ENCODE measurements at regions not wholly inside any gene's neighbourhood (a gene's known extent, or its start where the extent isn't known, plus 50 kb on each side); places are given as distances from the start of the nearest gene placed in this dataset.

GRCh38 chr3:71885006-71885405, 100.1 kb upstream of the PROK2 start:
- DNase-seq = no peak

DNA sequence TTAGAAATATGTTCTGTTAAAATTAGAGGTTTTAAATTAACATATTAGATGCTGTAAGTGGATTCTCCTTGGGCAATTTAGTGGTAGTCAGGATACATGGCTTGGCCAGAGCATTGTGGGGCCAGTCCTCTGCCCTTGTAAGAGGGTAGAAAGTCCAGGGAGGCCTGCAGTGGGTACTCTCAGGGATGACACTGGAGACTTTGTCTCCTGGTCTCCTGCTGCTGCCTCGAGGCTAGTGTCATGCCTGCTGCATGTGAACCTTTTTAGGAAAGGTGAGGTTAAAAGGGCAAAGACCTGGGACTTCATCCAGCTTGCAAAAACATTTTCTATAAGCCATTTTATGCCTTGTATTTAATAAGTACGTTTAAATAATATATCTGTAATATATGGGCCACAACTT, 96.8 kb upstream of the PROK2 start:
- DNase-seq = no peak

DNA sequence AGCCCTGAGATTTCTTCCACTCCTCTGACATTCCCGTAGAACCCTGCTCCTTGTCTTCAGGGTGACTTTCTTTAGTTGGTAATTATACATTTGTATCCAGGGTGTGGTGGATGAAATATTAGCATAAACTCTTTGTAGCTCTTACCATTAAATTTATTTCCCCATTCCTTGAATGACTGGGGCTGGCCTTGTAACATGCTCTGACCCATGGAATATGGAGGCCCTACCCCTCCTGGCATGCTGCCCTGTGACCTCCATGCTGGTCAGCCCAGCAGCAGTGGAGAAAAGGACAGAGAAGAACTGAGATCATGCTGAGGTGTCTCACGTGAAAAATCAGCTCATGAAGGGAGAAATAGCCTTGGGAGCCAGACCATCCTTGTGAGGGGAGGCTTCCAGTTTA, 96.1 kb upstream of the PROK2 start:
- DNase-seq = no peak

DNA sequence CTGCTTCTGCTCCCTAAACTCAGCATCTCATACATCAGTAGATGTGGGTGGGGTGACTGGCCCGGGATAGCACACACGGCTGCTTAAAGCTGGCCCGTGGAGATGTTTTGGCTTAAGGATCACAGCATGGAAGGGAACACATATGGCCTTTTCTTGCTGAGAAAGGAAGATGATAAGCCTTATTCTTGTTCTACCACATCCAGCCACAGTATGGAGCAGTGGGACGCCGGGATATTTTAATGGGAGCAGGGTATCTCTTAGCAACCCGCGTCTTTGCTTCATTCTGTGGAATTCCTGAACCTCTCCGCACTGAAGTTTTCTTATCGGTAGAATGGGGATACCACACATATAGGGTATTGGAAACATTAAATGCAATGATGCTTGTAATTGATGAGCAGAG, 94.1 kb upstream of the PROK2 start:
- DNase-seq = no peak

GRCh38 chr3:71876135-71877105, 91.5 kb upstream of the PROK2 start:
- no peak for DNase-seq

- no peak for DNase-seq
These were observed 90.6 kb upstream of the PROK2 start for GRCh38 chr3:71875461-71875947.

DNA sequence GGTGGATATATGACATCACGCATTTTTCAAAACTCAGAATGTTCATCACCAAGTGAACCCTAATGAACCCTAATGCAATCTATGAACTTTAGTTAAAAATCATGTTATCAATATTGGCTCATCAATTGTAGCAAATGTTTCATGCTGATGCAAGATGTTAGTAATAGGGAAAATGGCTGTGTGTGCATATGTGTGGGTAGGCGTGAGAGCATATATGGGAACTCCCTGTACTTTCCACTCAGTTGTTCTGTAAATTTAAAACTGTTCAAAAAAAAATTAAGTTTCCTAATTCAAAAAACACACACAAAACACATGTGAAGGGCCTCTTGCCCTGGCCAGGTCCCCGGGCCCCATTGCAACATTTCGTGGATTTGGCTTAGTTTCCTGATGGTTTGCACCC, 89.7 kb upstream of the PROK2 start:
- no peak for DNase-seq

- no peak for DNase-seq
These were observed 88.2 kb upstream of the PROK2 start for GRCh38 chr3:71873093-71873611.

DNA sequence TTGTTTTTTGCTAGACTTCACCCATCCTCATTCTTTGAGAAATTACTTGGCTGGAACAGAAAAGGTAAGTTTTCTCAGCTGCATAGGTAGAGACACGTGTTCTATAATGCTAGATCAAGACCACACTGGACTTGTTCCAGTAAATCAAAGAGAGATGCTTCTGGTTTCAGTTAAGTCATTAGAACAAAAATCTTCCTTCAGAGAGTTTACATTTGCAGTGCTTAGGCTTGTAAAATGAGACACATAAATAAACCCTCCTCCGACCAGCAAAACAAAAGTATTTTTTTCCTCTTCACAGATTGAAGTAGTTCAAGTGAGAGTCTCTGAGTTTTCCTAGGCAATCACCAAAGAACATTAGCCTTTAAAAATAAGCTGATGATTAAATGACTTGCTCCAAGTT, 87.3 kb upstream of the PROK2 start:
- DNase-seq = no peak

- DNase-seq = no peak
These were observed 86.1 kb upstream of the PROK2 start for GRCh38 chr3:71870966-71871512.

DNA sequence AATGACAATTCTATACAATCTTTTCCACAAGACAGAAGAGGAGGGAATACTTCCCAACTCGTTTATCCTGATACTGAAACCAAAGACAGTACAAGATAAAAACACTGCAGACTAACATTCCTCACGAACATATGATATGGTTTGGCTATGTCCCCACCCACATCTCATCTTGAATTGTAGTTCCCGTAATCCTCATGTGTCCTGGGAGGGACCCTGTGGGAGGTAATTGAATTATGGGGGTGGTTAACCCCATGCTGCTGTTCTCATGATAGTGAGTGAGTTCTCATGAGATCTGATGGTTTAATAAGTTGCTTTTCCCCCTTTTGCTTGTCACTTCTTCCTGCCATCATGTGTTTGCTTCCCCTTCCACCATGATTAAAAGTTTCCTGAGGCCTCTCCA, 83.9 kb upstream of the PROK2 start:
- no peak for DNase-seq

- no peak for DNase-seq
These were observed 80.8 kb upstream of the PROK2 start for GRCh38 chr3:71865727-71866126.

- no peak for DNase-seq
These were observed 78.7 kb upstream of the PROK2 start for GRCh38 chr3:71863563-71864190.

DNA sequence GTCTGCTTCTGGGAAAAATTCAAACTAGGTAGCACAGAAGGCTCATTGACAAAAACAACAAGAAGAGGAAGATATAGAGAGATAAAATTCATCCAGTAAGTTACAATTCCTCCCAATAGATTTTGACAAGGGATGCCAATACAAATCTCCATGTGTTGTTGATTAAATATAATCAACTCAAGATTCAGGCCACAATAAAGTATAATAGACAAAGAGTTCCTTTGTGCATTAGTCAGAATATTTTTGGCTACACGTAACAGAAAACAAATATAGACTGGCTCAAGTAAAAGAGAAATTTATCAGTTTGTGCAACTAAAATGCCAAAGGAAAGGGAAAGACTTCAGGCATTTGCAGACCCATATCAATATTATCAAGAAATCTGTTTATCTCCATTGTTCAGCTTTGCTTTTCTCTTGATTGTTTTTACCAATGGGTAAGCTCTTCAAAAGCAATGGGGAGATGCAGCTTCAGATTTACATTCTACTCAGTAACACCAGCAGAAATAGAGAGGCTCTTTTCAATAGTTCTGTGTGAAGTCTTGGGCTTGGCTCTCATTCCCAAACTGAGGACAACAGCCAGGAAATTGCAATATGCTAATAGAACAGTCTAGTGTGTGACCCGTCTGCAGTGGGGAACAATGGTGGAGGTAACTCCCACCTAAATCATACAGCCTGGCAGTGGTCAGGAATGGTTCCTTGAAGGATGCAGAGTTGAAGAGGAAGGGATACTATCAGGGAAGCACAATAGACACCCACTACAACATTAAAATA, 77.6 kb upstream of the PROK2 start:
- no peak for DNase-seq

DNA sequence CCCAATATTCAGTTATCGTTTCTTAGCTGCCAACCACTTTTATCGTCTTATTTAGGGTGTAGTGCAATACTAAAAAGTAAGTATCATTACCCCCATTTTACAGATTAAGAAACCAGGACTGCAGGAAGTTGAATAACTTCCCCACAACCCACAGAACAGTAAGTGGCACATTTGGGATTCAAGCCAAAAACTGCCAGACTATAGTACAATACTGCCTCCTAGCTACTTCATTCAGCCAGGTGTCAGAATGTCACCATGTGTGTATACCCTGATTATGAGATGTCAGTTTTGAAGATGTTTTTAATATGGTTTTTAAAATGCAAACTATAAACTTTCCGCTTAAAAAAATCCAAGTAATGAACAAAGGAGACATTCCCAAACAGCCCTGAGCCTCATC, 74.2 kb upstream of the PROK2 start:
- DNase-seq = no peak

DNA sequence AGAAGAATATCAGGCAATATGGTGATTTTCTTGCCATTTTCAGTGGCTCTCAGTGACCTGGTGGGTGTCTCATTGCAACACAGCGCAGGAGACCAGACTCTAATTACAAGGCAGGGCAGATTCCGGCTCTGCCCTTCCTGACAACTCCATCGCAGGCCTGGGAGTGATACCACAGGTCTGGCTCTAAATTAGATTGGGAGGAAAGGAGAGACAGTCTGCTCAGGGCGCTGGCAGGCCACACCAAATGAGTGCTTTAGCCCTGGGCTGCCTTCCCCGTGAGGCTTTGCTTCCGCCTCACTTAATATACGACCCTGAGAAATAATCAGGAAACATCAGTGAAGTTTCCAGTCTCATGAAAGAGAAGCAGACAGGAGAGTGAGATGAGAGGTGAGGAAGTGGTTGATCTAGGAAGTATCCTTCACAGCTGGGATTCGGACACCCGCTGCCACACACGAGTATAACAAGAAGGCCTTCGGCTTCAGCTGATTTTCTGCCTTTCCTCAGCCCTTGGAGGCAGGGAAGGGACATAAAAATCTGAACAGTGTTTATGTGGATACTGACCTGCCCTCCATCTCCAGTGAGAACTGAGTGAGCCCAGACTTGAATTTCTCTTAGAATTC, 73.7 kb upstream of the PROK2 start:
- no peak for DNase-seq

GRCh38 chr3:71857956-71858355, 73.0 kb upstream of the PROK2 start:
- DNase-seq = no peak

GRCh38 chr3:71854706-71855105, 69.8 kb upstream of the PROK2 start:
- DNase-seq = no peak

GRCh38 chr3:71854096-71854495, 69.1 kb upstream of the PROK2 start:
- DNase-seq = no peak

DNA sequence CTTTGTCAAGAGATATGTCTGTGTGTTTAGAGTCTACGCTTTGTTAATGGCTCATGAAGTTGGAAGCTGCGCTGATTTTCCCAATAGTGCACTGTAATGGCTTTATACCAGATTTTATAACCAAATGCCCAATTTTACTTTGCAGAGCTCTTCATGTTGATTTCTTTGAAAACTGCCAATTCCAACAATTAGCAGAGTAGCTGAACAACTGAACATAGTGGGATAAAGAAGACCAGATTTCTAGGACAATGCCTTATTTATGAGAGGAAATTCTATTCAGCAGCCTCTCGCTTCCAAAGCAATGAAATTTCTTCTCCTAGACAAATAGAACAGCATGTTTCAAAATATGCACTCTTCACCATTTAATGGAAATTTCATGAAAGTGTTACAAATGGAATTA, 66.9 kb upstream of the PROK2 start:
- no peak for DNase-seq

- no peak for DNase-seq
These were observed 65.7 kb upstream of the PROK2 start for GRCh38 chr3:71850654-71851053.

- no peak for DNase-seq
These were observed 64.7 kb upstream of the PROK2 start for GRCh38 chr3:71849681-71850080.

DNA sequence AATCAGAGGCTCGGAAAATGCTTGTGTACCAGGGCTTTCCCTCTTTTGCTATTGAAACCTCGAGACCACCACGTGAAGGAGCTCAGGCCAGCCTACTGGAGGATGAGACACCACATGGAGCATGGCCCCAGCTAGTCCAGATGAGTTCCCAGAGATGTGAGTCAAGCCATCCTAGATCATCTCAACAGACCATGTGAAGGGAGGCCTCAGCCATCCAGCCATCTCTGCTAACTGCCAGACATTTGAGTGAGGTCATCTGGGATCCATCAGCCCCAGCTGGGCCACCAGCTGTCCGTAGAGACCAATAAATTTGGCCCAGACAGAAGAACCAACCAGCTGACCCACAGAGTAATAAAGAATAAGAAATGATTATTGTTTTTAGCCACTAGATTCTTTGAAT, 62.8 kb upstream of the PROK2 start:
- DNase-seq = no peak

Data from SHP77 treated with DMSO at 0.1 percent for 48 hours (cell line).